Endothelial cell of umbilical vein (primary cell): ENCODE measurements at regions not wholly inside any gene's neighbourhood (a gene's known extent, or its start where the extent isn't known, plus 50 kb on each side); places are given as distances from the start of the nearest gene placed in this dataset.

Experiments used
- BruUV-seq: library from RNA; stranded (reverse); fragments of 400-500 nt; replicated peaks from 2 replicates; lab custom pipeline; 2021; lab: Mats Ljungman, UMichigan
- CTCF ChIA-PET: fragments of 300-600, 350-600 bp; sonication (Branson Sonifier 250); formaldehyde crosslinking; loops from one replicate; lab custom pipeline; 2021; ENCODE audit warnings: antibody characterized with exemption, inconsistent platforms; lab: Charles Lee
- POLR2A ChIA-PET: fragments of 300-600, 350-600 bp; sonication (Branson Sonifier 250); formaldehyde crosslinking; loops from one replicate; lab custom pipeline; 2021; ENCODE audit warnings: antibody characterized with exemption, inconsistent platforms; lab: Charles Lee
- DNase-seq: peaks from one replicate; pipeline ENCODE4 v3.0.0-alpha.2; 2011; ENCODE audit warnings: low read depth, low spot score
- FAIRE-seq: peaks from 2 replicates; lab custom pipeline; 2011; peaks lifted over from hg19 to GRCh38; lab: Jason Lieb, UNC
- H2AFZ ChIP-seq: 2 replicates; pipeline ENCODE4 v1.6.0; 2012; ENCODE audit warnings: low read depth, low read length, control low read depth, inconsistent platforms
- H3K27ac ChIP-seq: 2 replicates; pipeline ENCODE4 v1.5.1; 2011; ENCODE audit warnings: low read depth, mild to moderate bottlenecking, control low read depth, low read length, moderate library complexity; ENCODE audit not compliant: insufficient read depth
- H3K27me3 ChIP-seq, 2 experiments: 2 replicates each; pipeline versions ENCODE4 v1.6.0 to v1.6.1; 2011; ENCODE audit warnings: low read length in 2 of 2, mixed read lengths in 1 of 2; ENCODE audit not compliant: control insufficient read depth in 2 of 2, insufficient read depth in 2 of 2
- H3K36me3 ChIP-seq, 2 experiments: 2 replicates in 1 of 2; 3 replicates in 1 of 2; pipeline ENCODE4 v1.5.1; 2011; ENCODE audit warnings: low read length in 2 of 2, mild to moderate bottlenecking in 1 of 2, moderate library complexity in 1 of 2; ENCODE audit not compliant: control insufficient read depth in 2 of 2, insufficient read depth in 2 of 2; ENCODE audit errors: extremely low read depth in 1 of 2
- H3K4me1 ChIP-seq: 3 replicates; pipeline ENCODE4 v1.5.1; 2011; ENCODE audit warnings: mild to moderate bottlenecking, low read length; ENCODE audit not compliant: control insufficient read depth, insufficient read depth; ENCODE audit errors: extremely low read depth
- H3K4me2 ChIP-seq: 2 replicates; pipeline ENCODE4 v1.6.1; 2011; ENCODE audit warnings: low read length, control low read depth, mixed read lengths; ENCODE audit not compliant: insufficient read depth
- H3K4me3 ChIP-seq, 3 experiments: fragments of 200-600 bp in 1 of 3; sonication (generic), shearing (Covaris generic) in 1 of 3; replicated peaks in 1 of 3; 2 replicates each; pipeline ENCODE4 v1.5.1; 2011 to 2016; ENCODE audit warnings: control low read depth in 3 of 3, low read length in 3 of 3, mild to moderate bottlenecking in 2 of 3, inconsistent platforms in 1 of 3, low read depth in 1 of 3, moderate library complexity in 1 of 3; ENCODE audit not compliant: insufficient read depth in 1 of 3
- H3K79me2 ChIP-seq: 2 replicates; pipeline ENCODE4 v1.6.0; 2012; ENCODE audit warnings: low read length, inconsistent platforms; ENCODE audit not compliant: control insufficient read depth, insufficient read depth
- H3K9ac ChIP-seq: replicated peaks from 2 replicates; pipeline ENCODE3; 2011; ENCODE audit warnings: low read length, control low read depth; ENCODE audit not compliant: insufficient read depth; ENCODE audit errors: extremely low read depth
- H3K9me1 ChIP-seq: replicated peaks from 3 replicates; pipeline ENCODE4 v1.6.0; 2011; ENCODE audit warnings: mild to moderate bottlenecking, low read length; ENCODE audit not compliant: control insufficient read depth, insufficient read depth; ENCODE audit errors: extremely low read depth
- H3K9me3 ChIP-seq: replicated peaks from 2 replicates; pipeline ENCODE4 v1.5.1; 2012; ENCODE audit warnings: low read length, inconsistent platforms; ENCODE audit not compliant: control insufficient read depth, insufficient read depth
- H4K20me1 ChIP-seq: replicated peaks from 2 replicates; pipeline ENCODE3; 2011; ENCODE audit warnings: mild to moderate bottlenecking, low read length; ENCODE audit not compliant: control insufficient read depth, insufficient read depth; ENCODE audit errors: extremely low read depth
- CTCF ChIP-seq, 2 donors: IDR thresholded peaks; 1 replicate in 1 of 2; 2 replicates in 1 of 2; pipeline ENCODE4 v1.5.1; 2011; ENCODE audit warnings: low read length in 2 of 2, mild to moderate bottlenecking in 2 of 2, moderate library complexity in 2 of 2, control low read depth in 1 of 2, inconsistent platforms in 1 of 2, low read depth in 1 of 2; ENCODE audit not compliant: insufficient read depth in 1 of 2; ENCODE audit errors: extremely low read depth in 1 of 2
- EZH2 ChIP-seq: IDR thresholded peaks from 2 replicates; pipeline ENCODE4 v1.6.1; 2012; ENCODE audit warnings: borderline replicate concordance, low read depth, mild to moderate bottlenecking, moderate library complexity, low read length, inconsistent platforms; ENCODE audit not compliant: severe bottlenecking
- FOS ChIP-seq: IDR thresholded peaks from 2 replicates; pipeline ENCODE4 v1.6.1; 2011; ENCODE audit warnings: mild to moderate bottlenecking, low read length, moderate library complexity, borderline replicate concordance; ENCODE audit not compliant: insufficient read depth
- GATA2 ChIP-seq: IDR thresholded peaks from 2 replicates; pipeline ENCODE4 v1.7.0; 2011; ENCODE audit warnings: low read depth, mild to moderate bottlenecking, moderate library complexity, mixed read lengths, low read length; ENCODE audit not compliant: insufficient read length, insufficient read depth
- JUN ChIP-seq: IDR thresholded peaks from 2 replicates; pipeline ENCODE4 v1.6.1; 2011; ENCODE audit warnings: borderline replicate concordance, low read depth; ENCODE audit not compliant: insufficient read length, insufficient read depth
- MAX ChIP-seq: IDR thresholded peaks from 2 replicates; pipeline ENCODE4 v1.6.1; 2011; ENCODE audit not compliant: insufficient read depth, insufficient read length
- MYC ChIP-seq: IDR thresholded peaks from one replicate; pipeline ENCODE4 v1.6.1; 2011; ENCODE audit warnings: mild to moderate bottlenecking, low read depth, low read length
- POLR2A ChIP-seq: IDR thresholded peaks from 2 replicates; pipeline ENCODE4 v1.6.1; 2012; ENCODE audit warnings: low read depth, mild to moderate bottlenecking, control low read depth, low read length
- POLR2AphosphoS5 ChIP-seq: IDR thresholded peaks from 2 replicates; pipeline ENCODE4 v1.6.1; 2012; ENCODE audit warnings: low read depth, mild to moderate bottlenecking, control low read depth, low read length, moderate library complexity; ENCODE audit not compliant: insufficient read depth
- dilution Hi-C: fragments of 300-500 bp; cut with MboI; formaldehyde crosslinking; loops from one replicate; pipeline ENCODE4 v1.15.0; 2019; ENCODE audit warnings: low sequenced_read_pairs; ENCODE audit not compliant: extremely low pct_ligation_motif_present
- intact Hi-C: fragments of 100-400 bp; cut with micrococcal nuclease; formaldehyde crosslinking; loops from one replicate; pipeline ENCODE4 v1.10.0; 2022

- no peak overlapping the region for H2AFZ ChIP-seq
- H3K9ac ChIP-seq = no peak overlapping the region
- H4K20me1 ChIP-seq = no peaks in the 10 kb centered on the region
- no peak for TF ChIP-seq CTCF (IDR thresholded peaks at IDR 0.05; ENCODE audit: extremely low read depth in 1 of 2, insufficient read depth in 1 of 2, low read depth in 1 of 2, low read length in 2 of 2)
- no peak for TF ChIP-seq EZH2
- no peak for TF ChIP-seq MAX
- no peak for TF ChIP-seq GATA2
- TF ChIP-seq POLR2AphosphoS5 = no peak
- no peak for TF ChIP-seq FOS
- TF ChIP-seq JUN = no peak
- TF ChIP-seq POLR2A = no peak
- no peak for TF ChIP-seq MYC
- no peaks in the 10 kb centered on the region for H3K9me1 ChIP-seq
- dilution Hi-C loops (no loop called here), intact Hi-C loops (no loop called here)
- no peak overlapping the region for H3K27ac ChIP-seq
- DNase-seq (no peak), FAIRE-seq (no peak)
- H3K27me3 ChIP-seq = no peaks in the 10 kb centered on the region
- no peaks in the 10 kb centered on the region for H3K4me1 ChIP-seq
- no TSS peak for BruUV-seq
- H3K4me3 ChIP-seq = no peak overlapping the region
- no peaks in the 10 kb centered on the region for H3K36me3 ChIP-seq
- POLR2A ChIA-PET = no interaction called here
- no peaks in the 10 kb centered on the region for H3K9me3 ChIP-seq
- H3K79me2 ChIP-seq = no peaks in the 10 kb centered on the region
- CTCF ChIA-PET = no interaction called here
- no peak overlapping the region for H3K4me2 ChIP-seq
Observed at GRCh38 chr2:16226943-16227664, 286.8 kb downstream of the MYCN start.
